PFSK-1 (cell line): ENCODE measurements at regions not wholly inside any gene's neighbourhood (a gene's known extent, or its start where the extent isn't known, plus 50 kb on each side); places are given as distances from the start of the nearest gene placed in this dataset.

Experiments
- POLR2AphosphoS5 ChIP-seq: IDR thresholded peaks from 2 replicates; pipeline ENCODE4 v1.6.1; 2012; ENCODE audit warnings: low read depth, mild to moderate bottlenecking, control low read depth, low read length, moderate library complexity
- SIN3A ChIP-seq: IDR thresholded peaks from 2 replicates; pipeline ENCODE4 v1.6.1; 2012; ENCODE audit warnings: mild to moderate bottlenecking, low read length, moderate library complexity, borderline replicate concordance; ENCODE audit not compliant: insufficient read depth
- TAF1 ChIP-seq: IDR thresholded peaks from 2 replicates; pipeline ENCODE4 v1.6.1; 2012; ENCODE audit warnings: low read length, control low read depth, borderline replicate concordance; ENCODE audit not compliant: insufficient read depth

- TF ChIP-seq TAF1 (no peak), SIN3A (no peak), POLR2AphosphoS5 (no peak)
Measured at GRCh38 chr7:153021542-153021941, 262.0 kb downstream of the ACTR3B start.
